NCI-H748 treated with DMSO at 0.1 percent for 48 hours (cell line): ENCODE measurements at regions not wholly inside any gene's neighbourhood (a gene's known extent, or its start where the extent isn't known, plus 50 kb on each side); places are given as distances from the start of the nearest gene placed in this dataset.

Source experiments
- DNase-seq: peaks from one replicate; lab custom pipeline; 2025; lab: John Stamatoyannopoulos, UW

GRCh38 chr10:131774681-131775085 is 126.1 kb upstream of the PPP2R2D start:
- no peak for DNase-seq

- DNase-seq: no peak
Measured at GRCh38 chr10:131775433-131775832, 125.4 kb upstream of the PPP2R2D start.

- no peak for DNase-seq
Measured at GRCh38 chr10:131775833-131776232, 125.0 kb upstream of the PPP2R2D start.

- no peak for DNase-seq
Measured at GRCh38 chr10:131776496-131776895, 124.3 kb upstream of the PPP2R2D start.

- no peak for DNase-seq
Measured at GRCh38 chr10:131777162-131777561, 123.6 kb upstream of the PPP2R2D start.

GRCh38 chr10:131777921-131778320 is 122.9 kb upstream of the PPP2R2D start:
- no peak for DNase-seq

- DNase-seq: no peak
Measured at GRCh38 chr10:131778385-131778784, 122.4 kb upstream of the PPP2R2D start.

- DNase-seq: no peak
Measured at GRCh38 chr10:131778842-131779241, 122.0 kb upstream of the PPP2R2D start.

- DNase-seq: no peak
Measured at GRCh38 chr10:131779661-131780394, 121.0 kb upstream of the PPP2R2D start.

GRCh38 chr10:131781076-131781475 is 119.7 kb upstream of the PPP2R2D start:
- DNase-seq: no peak

- DNase-seq: no peak
Measured at GRCh38 chr10:131781791-131782190, 119.0 kb upstream of the PPP2R2D start.

- DNase-seq: no peak
Measured at GRCh38 chr10:131784363-131785120, 116.3 kb upstream of the PPP2R2D start.

GRCh38 chr10:131785121-131785460 is 115.7 kb upstream of the PPP2R2D start:
- no peak for DNase-seq

GRCh38 chr10:131786756-131787605 is 113.8 kb upstream of the PPP2R2D start:
- peak; percentile 13 for DNase-seq

- DNase-seq: no peak
Measured at GRCh38 chr10:131787961-131788360, 112.8 kb upstream of the PPP2R2D start.

- no peak for DNase-seq
Measured at GRCh38 chr10:131788386-131788785, 112.4 kb upstream of the PPP2R2D start.

- no peak for DNase-seq
Measured at GRCh38 chr10:131789516-131789915, 111.3 kb upstream of the PPP2R2D start.

- DNase-seq: no peak
Measured at GRCh38 chr10:131790021-131790420, 110.8 kb upstream of the PPP2R2D start.

GRCh38 chr10:131792011-131792651 is 108.7 kb upstream of the PPP2R2D start:
- DNase-seq: no peak

GRCh38 chr10:131792809-131793208 is 108.0 kb upstream of the PPP2R2D start:
- no peak for DNase-seq

- no peak for DNase-seq
Measured at GRCh38 chr10:131795761-131796160, 105.0 kb upstream of the PPP2R2D start.

- DNase-seq: no peak
Measured at GRCh38 chr10:131797626-131798025, 103.2 kb upstream of the PPP2R2D start.
